Colonic mucosa (tissue), 4 donors: ENCODE measurements at regions not wholly inside any gene's neighbourhood (a gene's known extent, or its start where the extent isn't known, plus 50 kb on each side); places are given as distances from the start of the nearest gene placed in this dataset.

Experiments
- DNase-seq: peaks from one replicate; pipeline ENCODE4 v3.0.0-alpha.2; 2020
- H3K27ac ChIP-seq: fragments of 200-600 bp; one replicate; pipeline ENCODE4 v1.8.0; 2021
- H3K27me3 ChIP-seq: fragments of 200-600 bp; one replicate; pipeline ENCODE4 v1.8.0; 2021
- H3K36me3 ChIP-seq: fragments of 200-600 bp; one replicate; pipeline ENCODE4 v1.8.0; 2021
- H3K4me1 ChIP-seq: fragments of 200-600 bp; one replicate; pipeline ENCODE4 v1.8.0; 2021; ENCODE audit warnings: mild to moderate bottlenecking
- H3K4me3 ChIP-seq: fragments of 200-600 bp; one replicate; pipeline ENCODE4 v1.8.0; 2021
- H3K9ac ChIP-seq, 2 donors: one replicate each; pipeline ENCODE4 v1.7.0; 2013; ENCODE audit warnings: control low read depth in 2 of 2, low read depth in 2 of 2, low read length in 2 of 2
- H3K9me3 ChIP-seq: fragments of 200-600 bp; one replicate; pipeline ENCODE4 v1.8.0; 2021
- intact Hi-C: fragments of 100-400 bp; cut with DNase I; formaldehyde crosslinking; loops from one replicate; pipeline ENCODE4 v1.14.1; 2022
- TF ChIP-seq, protein P1 (sequence below): fragments of 200-600 bp; IDR thresholded peaks from one replicate; pipeline ENCODE4 v1.8.0; 2022; ENCODE audit warnings: antibody characterized with exemption, mild to moderate bottlenecking
- donor health status: healthy.
- donor health status: DM: no; HTN: no; CAD: no.
- donor health status: DM: no; HTN: no; CAD: no.

DNA sequence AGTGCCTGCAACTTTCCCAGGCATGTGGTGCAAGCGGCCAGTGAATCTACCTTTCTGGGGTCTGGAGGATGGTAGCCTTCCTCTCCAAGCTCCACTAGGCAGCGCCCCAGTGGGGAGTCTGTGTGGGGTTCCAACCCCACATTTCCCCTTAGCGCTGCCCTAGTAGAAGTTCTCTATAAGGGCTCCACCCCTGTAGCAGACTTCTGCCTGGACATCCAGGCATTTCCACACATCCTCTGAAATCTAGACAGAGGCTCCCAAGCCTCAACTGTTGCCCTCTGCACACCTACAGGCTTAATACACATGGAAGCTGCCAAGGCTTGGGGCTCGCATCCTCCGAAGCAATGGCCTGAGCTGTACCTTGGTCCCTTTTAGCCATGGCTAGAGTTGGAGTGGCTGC, 321.6 kb downstream of the TFAP2A start:
- Histone ChIP-seq H3K4me3 (no peak overlapping the region), H3K9ac (no peak overlapping the region), H3K27ac (no peak overlapping the region), H3K9me3 (no peaks in the 10 kb centered on the region), H3K36me3 (no peaks in the 10 kb centered on the region), H3K4me1 (no peaks in the 10 kb centered on the region), H3K27me3 (no peaks in the 10 kb centered on the region)
- no peak for DNase-seq
- intact Hi-C loops: no loop called here
- TF ChIP-seq, protein P1, sequence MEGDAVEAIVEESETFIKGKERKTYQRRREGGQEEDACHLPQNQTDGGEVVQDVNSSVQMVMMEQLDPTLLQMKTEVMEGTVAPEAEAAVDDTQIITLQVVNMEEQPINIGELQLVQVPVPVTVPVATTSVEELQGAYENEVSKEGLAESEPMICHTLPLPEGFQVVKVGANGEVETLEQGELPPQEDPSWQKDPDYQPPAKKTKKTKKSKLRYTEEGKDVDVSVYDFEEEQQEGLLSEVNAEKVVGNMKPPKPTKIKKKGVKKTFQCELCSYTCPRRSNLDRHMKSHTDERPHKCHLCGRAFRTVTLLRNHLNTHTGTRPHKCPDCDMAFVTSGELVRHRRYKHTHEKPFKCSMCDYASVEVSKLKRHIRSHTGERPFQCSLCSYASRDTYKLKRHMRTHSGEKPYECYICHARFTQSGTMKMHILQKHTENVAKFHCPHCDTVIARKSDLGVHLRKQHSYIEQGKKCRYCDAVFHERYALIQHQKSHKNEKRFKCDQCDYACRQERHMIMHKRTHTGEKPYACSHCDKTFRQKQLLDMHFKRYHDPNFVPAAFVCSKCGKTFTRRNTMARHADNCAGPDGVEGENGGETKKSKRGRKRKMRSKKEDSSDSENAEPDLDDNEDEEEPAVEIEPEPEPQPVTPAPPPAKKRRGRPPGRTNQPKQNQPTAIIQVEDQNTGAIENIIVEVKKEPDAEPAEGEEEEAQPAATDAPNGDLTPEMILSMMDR: no peak

DNA sequence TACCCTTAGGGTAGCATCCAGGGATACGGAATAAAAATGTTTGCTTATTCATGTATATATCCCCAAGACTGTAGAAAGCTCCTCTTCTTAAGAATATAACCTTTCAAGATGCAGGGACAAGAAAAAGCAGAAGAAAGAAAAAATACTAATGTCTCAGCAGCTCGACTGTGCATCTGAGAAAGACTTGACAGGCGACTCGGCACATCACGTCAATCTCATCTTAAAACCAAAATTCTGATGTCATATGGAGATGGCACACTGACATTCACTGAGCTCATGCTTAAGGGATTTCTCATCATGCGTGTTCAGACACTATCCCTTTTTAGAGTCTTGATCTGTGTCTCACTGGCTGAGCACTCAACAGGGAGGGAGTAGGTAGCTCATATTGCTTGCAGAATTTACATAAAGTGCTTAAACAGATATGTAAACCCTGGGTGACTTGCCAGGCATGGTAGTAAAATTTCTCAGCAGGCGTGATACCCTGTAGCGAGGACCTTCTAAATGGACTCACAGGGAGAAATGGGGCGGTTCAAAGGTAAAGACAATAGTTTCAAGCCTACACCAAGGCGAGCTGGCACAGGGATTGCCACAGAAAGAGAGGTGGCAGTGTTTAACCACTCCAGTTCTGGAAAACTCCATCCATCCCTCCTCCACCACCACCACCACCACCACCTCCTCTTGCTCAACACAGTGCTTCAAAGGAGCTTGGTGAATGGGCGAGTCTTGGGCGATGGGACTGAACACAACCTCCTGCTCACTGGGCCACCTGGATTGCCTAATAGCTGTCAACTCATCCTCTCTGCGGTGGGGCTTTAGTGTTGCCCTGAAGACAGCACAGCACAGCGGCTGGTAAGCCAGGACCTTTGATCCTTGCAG, 330.5 kb downstream of the TFAP2A start:
- intact Hi-C loops: no loop called here
- H3K36me3 ChIP-seq: no peaks in the 10 kb centered on the region
- no peaks in the 10 kb centered on the region for H3K27me3 ChIP-seq
- H3K4me1 ChIP-seq: no peaks in the 10 kb centered on the region
- H3K27ac ChIP-seq: no peak overlapping the region
- H3K4me3 ChIP-seq: no peak overlapping the region
- TF ChIP-seq, protein P1: no peak
- H3K9ac ChIP-seq: no peak overlapping the region
- H3K9me3 ChIP-seq: no peaks in the 10 kb centered on the region
- DNase-seq: no peak

DNA sequence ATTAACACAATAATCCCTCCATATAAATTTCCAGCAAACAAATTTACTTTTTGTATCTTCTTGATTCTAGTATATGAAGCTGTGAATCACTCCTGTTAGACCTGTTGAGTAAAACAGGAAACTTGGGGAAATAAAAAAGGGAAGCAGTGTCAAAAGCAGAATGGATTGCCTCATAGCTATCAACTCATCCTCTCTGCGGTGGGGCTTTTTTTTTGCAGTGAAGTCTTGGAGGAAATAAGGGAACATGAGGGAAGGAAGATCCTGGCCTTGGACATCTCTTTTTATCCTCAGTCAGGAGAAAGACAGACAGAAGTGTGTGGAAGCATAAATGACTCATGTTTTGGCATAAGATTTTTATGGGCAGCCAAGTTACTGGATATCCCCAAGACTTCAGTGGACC, 332.5 kb downstream of the TFAP2A start:
- no peaks in the 10 kb centered on the region for H3K36me3 ChIP-seq
- DNase-seq: no peak
- TF ChIP-seq, protein P1: no peak
- H3K9ac ChIP-seq: no peak overlapping the region
- H3K4me1 ChIP-seq: no peaks in the 10 kb centered on the region
- H3K27me3 ChIP-seq: no peaks in the 10 kb centered on the region
- intact Hi-C loops: no loop called here
- no peak overlapping the region for H3K4me3 ChIP-seq
- H3K27ac ChIP-seq: no peak overlapping the region
- H3K9me3 ChIP-seq: no peaks in the 10 kb centered on the region

DNA sequence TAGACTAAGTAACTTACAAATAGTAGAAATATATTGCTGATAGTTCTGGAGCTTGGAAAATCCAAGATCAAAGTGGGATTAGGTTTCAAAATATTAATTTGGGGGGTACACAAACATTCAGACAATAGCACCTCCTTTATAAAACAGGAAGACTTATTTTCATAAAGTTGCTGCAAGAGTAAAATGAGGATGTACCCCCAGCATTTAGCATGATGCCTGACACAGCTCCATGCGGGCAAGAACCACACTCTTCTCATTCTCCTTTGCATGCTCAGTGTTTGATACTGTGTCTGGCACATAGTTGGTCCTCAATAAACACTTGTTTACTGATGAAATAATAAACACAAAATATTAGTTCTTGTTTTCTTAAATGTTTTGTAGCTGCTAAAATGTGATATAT, 332.9 kb downstream of the TFAP2A start:
- Histone ChIP-seq H3K36me3 (no peaks in the 10 kb centered on the region), H3K9me3 (no peaks in the 10 kb centered on the region), H3K4me1 (no peaks in the 10 kb centered on the region), H3K4me3 (no peak overlapping the region), H3K27me3 (no peaks in the 10 kb centered on the region), H3K27ac (no peak overlapping the region), H3K9ac (no peak overlapping the region)
- TF ChIP-seq, protein P1: no peak
- DNase-seq: no peak
- intact Hi-C loops: no loop called here

DNA sequence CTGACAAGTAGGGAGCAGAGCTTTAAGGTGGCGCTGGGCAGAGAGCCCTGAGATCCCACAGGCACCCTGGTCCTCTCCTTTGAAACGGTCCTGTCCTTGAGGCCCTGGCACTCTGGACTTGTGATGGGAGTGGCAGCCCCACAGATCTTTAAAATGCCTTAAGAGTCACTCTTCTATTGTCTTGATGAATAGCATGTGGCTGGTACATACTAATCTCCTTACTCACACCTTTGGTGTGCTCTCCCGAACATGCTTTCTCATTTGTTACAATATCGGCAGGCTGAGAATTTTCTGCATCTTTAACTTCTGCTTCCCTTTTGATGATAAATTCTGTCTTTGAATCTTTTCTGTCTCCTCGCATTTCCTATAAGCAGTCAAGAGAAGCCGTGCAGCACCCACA, 333.8 kb downstream of the TFAP2A start:
- DNase-seq: no peak
- intact Hi-C loops: no loop called here
- no peaks in the 10 kb centered on the region for H3K4me1 ChIP-seq
- H3K4me3 ChIP-seq: no peak overlapping the region
- no peaks in the 10 kb centered on the region for H3K36me3 ChIP-seq
- H3K9ac ChIP-seq: no peak overlapping the region
- TF ChIP-seq, protein P1: no peak
- H3K9me3 ChIP-seq: no peaks in the 10 kb centered on the region
- H3K27ac ChIP-seq: no peak overlapping the region
- H3K27me3 ChIP-seq: no peaks in the 10 kb centered on the region
